Liver (tissue), 8 donors: ENCODE measurements at regions not wholly inside any gene's neighbourhood (a gene's known extent, or its start where the extent isn't known, plus 50 kb on each side); places are given as distances from the start of the nearest gene placed in this dataset.

ENCODE experiments used
- DNase-seq: peaks from one replicate; pipeline ENCODE4 v3.0.0-alpha.2; 2017; ENCODE audit warnings: low spot score
- H3K27ac ChIP-seq, 2 donors: one replicate each; pipeline ENCODE4 v1.7.0; 2013; ENCODE audit warnings: inconsistent platforms in 2 of 2, low read length in 2 of 2, control low read depth in 1 of 2, low read depth in 1 of 2, mild to moderate bottlenecking in 1 of 2
- H3K27me3 ChIP-seq, 4 donors: one replicate each; pipeline versions ENCODE4 v1.6.1 to v1.7.0; 2013; ENCODE audit warnings: low read length in 3 of 4, inconsistent platforms in 1 of 4, mild to moderate bottlenecking in 1 of 4, moderate library complexity in 1 of 4; ENCODE audit not compliant: control insufficient read depth in 4 of 4, insufficient read depth in 4 of 4
- H3K36me3 ChIP-seq, 4 donors: one replicate each; pipeline versions ENCODE4 v1.6.1 to v1.7.0; 2013; ENCODE audit warnings: low read length in 3 of 4, mild to moderate bottlenecking in 3 of 4, low read depth in 1 of 4, moderate library complexity in 1 of 4; ENCODE audit not compliant: control insufficient read depth in 4 of 4, insufficient read depth in 3 of 4
- H3K4me1 ChIP-seq, 4 donors: one replicate each; pipeline versions ENCODE4 v1.6.1 to v1.7.0; 2013; ENCODE audit warnings: low read length in 3 of 4, mild to moderate bottlenecking in 3 of 4, moderate library complexity in 1 of 4; ENCODE audit not compliant: control insufficient read depth in 4 of 4, insufficient read depth in 4 of 4
- H3K4me3 ChIP-seq, 3 donors: one replicate each; pipeline versions ENCODE4 v1.6.1 to v1.7.0; 2013; ENCODE audit warnings: low read length in 3 of 3, control low read depth in 1 of 3, low read depth in 1 of 3, mild to moderate bottlenecking in 1 of 3
- H3K9ac ChIP-seq, 2 donors: one replicate each; pipeline ENCODE4 v1.7.0; 2013; ENCODE audit warnings: low read length in 2 of 2, mild to moderate bottlenecking in 2 of 2, moderate library complexity in 2 of 2, control low read depth in 1 of 2, low read depth in 1 of 2
- H3K9me3 ChIP-seq, 4 donors: one replicate each; pipeline versions ENCODE4 v1.6.1 to v1.7.0; 2013; ENCODE audit warnings: low read length in 3 of 4; ENCODE audit not compliant: control insufficient read depth in 4 of 4
- EGR1 ChIP-seq, 2 donors: IDR thresholded peaks; 2 replicates each; pipeline ENCODE4 v1.6.1; 2016 to 2018; ENCODE audit warnings: antibody characterized with exemption in 2 of 2, low read depth in 2 of 2
- FOXA1 ChIP-seq: IDR thresholded peaks from 2 replicates; pipeline ENCODE4 v1.6.1; 2016; ENCODE audit warnings: antibody characterized with exemption
- FOXA2 ChIP-seq: IDR thresholded peaks from 2 replicates; pipeline ENCODE4 v1.6.1; 2016; ENCODE audit warnings: antibody characterized with exemption
- GABPA ChIP-seq, 2 donors: IDR thresholded peaks in 1 of 2; conservative IDR thresholded peaks in 1 of 2; 2 replicates each; pipeline ENCODE4 v1.6.1; 2016; ENCODE audit warnings: antibody characterized with exemption in 2 of 2, mild to moderate bottlenecking in 1 of 2, moderate library complexity in 1 of 2
- HNF4A ChIP-seq, 2 donors: conservative IDR thresholded peaks; 2 replicates each; pipeline ENCODE4 v1.6.1; 2016; ENCODE audit warnings: antibody characterized with exemption in 2 of 2, mild to moderate bottlenecking in 2 of 2
- HNF4G ChIP-seq: IDR thresholded peaks from 2 replicates; pipeline ENCODE4 v1.6.1; 2016; ENCODE audit warnings: antibody characterized with exemption
- JUND ChIP-seq, 2 donors: IDR thresholded peaks; 2 replicates each; pipeline ENCODE4 v1.6.1; 2016; ENCODE audit warnings: antibody characterized with exemption in 2 of 2
- NR2F2 ChIP-seq: IDR thresholded peaks from 2 replicates; pipeline ENCODE4 v1.6.1; 2016; ENCODE audit warnings: antibody characterized with exemption
- RAD21 ChIP-seq, 2 donors: IDR thresholded peaks; 2 replicates each; pipeline ENCODE4 v1.6.1; 2016; ENCODE audit warnings: antibody characterized with exemption in 2 of 2, mild to moderate bottlenecking in 2 of 2
- RXRA ChIP-seq, 2 donors: IDR thresholded peaks; 2 replicates each; pipeline ENCODE4 v1.6.1; 2017 to 2018; ENCODE audit warnings: antibody characterized with exemption in 2 of 2, mild to moderate bottlenecking in 1 of 2
- SP1 ChIP-seq: IDR thresholded peaks from 2 replicates; pipeline ENCODE4 v1.6.1; 2018; ENCODE audit warnings: antibody characterized with exemption, mild to moderate bottlenecking
- TAF1 ChIP-seq: conservative IDR thresholded peaks from 2 replicates; pipeline ENCODE4 v1.6.1; 2016; ENCODE audit warnings: antibody characterized with exemption, mild to moderate bottlenecking
- WGBS: extraction: QIAGEN DNeasy Blood & Tissue Kit; methylation state at CpG from one replicate; pipeline ENCODE4 v1.1.7; 2013; 5-methylcytosine and 5-hydroxymethylcytosine counted together
- TF ChIP-seq, protein P1 (sequence below): IDR thresholded peaks from 2 replicates; pipeline ENCODE4 v1.6.1; 2016; ENCODE audit warnings: antibody characterized with exemption
- TF ChIP-seq, protein P2 (sequence below): IDR thresholded peaks from 2 replicates; pipeline ENCODE4 v1.6.1; 2016; ENCODE audit warnings: antibody characterized with exemption
- TF ChIP-seq, protein P3 (sequence below): IDR thresholded peaks from 2 replicates; pipeline ENCODE4 v1.6.1; 2016; ENCODE audit warnings: antibody characterized with exemption, mild to moderate bottlenecking
- TF ChIP-seq, protein P4 (sequence below): fragments of 150-350 bp; IDR thresholded peaks from 2 replicates; pipeline ENCODE4 v1.5.1; 2017; ENCODE audit warnings: improper control_type of control experiment, low read depth, low read length; ENCODE audit not compliant: missing input control
- TF ChIP-seq, protein P5 (sequence below): IDR thresholded peaks from 2 replicates; pipeline ENCODE4 v1.6.1; 2016; ENCODE audit warnings: antibody characterized with exemption
- donor health status: healthy.
- donor health status: healthy.
- donor health status: healthy.
- donor health status: healthy.
- donor health status: healthy.

DNA sequence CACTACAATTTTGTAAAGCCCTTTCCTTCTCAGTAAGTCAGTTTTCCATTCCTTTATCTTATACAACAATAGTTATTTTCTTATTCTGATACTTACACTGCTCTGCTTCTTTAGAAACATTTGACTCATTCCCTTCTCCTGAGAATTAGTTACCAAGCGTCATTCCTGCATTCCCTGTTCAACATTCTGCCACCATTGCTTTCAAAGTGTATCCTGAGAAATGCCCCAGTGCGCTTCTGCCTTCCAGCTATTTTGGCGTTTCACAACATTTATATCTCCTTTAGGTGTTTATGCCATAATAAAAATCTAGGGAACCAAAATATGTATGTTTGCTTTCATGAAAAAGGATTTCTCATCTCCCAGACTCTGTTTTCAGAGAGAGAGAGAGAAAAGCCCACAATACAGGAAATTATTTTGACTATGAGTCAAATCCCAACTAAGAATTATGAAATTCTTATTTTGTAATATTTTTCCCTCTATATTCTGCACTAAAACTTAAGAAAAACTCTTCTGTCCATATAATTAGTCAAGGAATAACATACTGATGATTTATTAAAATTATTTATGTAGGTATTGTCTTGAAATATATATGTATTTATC lies 118.2 kb upstream of the RAP2B start:
- Histone ChIP-seq H3K4me3 (no peak overlapping the region), H3K27me3 (peaks cover 0 to 2% (median 0%) of the 10 kb centered on the region in 4 donors), H3K9me3 (no peaks in the 10 kb centered on the region), H3K27ac (no peak overlapping the region), H3K36me3 (no peaks in the 10 kb centered on the region), H3K4me1 (peaks cover 0 to 1% (median 0%) of the 10 kb centered on the region in 4 donors), H3K9ac (no peak overlapping the region)
- WGBS = 74% methylated on average over 3 of the region's 3 CpGs
- DNase-seq = no peak
- TF ChIP-seq, protein P1, sequence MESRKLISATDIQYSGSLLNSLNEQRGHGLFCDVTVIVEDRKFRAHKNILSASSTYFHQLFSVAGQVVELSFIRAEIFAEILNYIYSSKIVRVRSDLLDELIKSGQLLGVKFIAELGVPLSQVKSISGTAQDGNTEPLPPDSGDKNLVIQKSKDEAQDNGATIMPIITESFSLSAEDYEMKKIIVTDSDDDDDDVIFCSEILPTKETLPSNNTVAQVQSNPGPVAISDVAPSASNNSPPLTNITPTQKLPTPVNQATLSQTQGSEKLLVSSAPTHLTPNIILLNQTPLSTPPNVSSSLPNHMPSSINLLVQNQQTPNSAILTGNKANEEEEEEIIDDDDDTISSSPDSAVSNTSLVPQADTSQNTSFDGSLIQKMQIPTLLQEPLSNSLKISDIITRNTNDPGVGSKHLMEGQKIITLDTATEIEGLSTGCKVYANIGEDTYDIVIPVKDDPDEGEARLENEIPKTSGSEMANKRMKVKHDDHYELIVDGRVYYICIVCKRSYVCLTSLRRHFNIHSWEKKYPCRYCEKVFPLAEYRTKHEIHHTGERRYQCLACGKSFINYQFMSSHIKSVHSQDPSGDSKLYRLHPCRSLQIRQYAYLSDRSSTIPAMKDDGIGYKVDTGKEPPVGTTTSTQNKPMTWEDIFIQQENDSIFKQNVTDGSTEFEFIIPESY = no peak
- TF ChIP-seq, protein P2, sequence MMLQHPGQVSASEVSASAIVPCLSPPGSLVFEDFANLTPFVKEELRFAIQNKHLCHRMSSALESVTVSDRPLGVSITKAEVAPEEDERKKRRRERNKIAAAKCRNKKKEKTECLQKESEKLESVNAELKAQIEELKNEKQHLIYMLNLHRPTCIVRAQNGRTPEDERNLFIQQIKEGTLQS = no peak
- no peak for TF ChIP-seq RAD21 (IDR thresholded peaks at IDR 0.05)
- TF ChIP-seq, protein P3, sequence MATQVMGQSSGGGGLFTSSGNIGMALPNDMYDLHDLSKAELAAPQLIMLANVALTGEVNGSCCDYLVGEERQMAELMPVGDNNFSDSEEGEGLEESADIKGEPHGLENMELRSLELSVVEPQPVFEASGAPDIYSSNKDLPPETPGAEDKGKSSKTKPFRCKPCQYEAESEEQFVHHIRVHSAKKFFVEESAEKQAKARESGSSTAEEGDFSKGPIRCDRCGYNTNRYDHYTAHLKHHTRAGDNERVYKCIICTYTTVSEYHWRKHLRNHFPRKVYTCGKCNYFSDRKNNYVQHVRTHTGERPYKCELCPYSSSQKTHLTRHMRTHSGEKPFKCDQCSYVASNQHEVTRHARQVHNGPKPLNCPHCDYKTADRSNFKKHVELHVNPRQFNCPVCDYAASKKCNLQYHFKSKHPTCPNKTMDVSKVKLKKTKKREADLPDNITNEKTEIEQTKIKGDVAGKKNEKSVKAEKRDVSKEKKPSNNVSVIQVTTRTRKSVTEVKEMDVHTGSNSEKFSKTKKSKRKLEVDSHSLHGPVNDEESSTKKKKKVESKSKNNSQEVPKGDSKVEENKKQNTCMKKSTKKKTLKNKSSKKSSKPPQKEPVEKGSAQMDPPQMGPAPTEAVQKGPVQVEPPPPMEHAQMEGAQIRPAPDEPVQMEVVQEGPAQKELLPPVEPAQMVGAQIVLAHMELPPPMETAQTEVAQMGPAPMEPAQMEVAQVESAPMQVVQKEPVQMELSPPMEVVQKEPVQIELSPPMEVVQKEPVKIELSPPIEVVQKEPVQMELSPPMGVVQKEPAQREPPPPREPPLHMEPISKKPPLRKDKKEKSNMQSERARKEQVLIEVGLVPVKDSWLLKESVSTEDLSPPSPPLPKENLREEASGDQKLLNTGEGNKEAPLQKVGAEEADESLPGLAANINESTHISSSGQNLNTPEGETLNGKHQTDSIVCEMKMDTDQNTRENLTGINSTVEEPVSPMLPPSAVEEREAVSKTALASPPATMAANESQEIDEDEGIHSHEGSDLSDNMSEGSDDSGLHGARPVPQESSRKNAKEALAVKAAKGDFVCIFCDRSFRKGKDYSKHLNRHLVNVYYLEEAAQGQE = no peak
- TF ChIP-seq JUND (IDR thresholded peaks at IDR 0.05) = no peak
- no peak for TF ChIP-seq RXRA (IDR thresholded peaks at IDR 0.05)
- no peak for TF ChIP-seq EGR1 (IDR thresholded peaks at IDR 0.05; ENCODE audit: low read depth in 2 of 2)
- no peak for TF ChIP-seq HNF4G
- TF ChIP-seq FOXA1 = no peak
- TF ChIP-seq, protein P4, sequence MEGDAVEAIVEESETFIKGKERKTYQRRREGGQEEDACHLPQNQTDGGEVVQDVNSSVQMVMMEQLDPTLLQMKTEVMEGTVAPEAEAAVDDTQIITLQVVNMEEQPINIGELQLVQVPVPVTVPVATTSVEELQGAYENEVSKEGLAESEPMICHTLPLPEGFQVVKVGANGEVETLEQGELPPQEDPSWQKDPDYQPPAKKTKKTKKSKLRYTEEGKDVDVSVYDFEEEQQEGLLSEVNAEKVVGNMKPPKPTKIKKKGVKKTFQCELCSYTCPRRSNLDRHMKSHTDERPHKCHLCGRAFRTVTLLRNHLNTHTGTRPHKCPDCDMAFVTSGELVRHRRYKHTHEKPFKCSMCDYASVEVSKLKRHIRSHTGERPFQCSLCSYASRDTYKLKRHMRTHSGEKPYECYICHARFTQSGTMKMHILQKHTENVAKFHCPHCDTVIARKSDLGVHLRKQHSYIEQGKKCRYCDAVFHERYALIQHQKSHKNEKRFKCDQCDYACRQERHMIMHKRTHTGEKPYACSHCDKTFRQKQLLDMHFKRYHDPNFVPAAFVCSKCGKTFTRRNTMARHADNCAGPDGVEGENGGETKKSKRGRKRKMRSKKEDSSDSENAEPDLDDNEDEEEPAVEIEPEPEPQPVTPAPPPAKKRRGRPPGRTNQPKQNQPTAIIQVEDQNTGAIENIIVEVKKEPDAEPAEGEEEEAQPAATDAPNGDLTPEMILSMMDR = no peak
- TF ChIP-seq FOXA2 = no peak
- TF ChIP-seq, protein P5, sequence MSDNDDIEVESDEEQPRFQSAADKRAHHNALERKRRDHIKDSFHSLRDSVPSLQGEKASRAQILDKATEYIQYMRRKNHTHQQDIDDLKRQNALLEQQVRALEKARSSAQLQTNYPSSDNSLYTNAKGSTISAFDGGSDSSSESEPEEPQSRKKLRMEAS = no peak

DNA sequence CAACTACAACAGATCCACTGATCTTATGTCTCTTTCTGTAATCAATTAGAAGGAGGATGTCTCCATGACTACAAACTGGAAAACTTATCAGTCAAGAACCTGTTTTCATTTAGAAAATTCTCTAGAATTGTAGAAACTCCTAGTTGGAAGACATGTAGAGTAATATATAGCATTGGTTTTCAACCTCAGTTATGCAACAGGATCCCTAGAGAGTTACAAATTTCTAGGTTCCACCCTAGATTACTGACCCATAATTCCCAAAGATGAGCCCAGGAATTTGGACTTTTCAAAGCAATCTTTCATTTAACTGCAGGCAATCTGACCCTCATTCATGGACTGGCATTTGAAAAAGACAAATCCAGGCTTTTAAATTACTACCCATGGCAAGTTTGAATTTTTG lies 116.9 kb upstream of the RAP2B start:
- no peak overlapping the region for H3K27ac ChIP-seq
- H3K4me1 ChIP-seq = no peaks in the 10 kb centered on the region
- no peak overlapping the region for H3K4me3 ChIP-seq
- no peaks in the 10 kb centered on the region for H3K36me3 ChIP-seq
- H3K9ac ChIP-seq = no peak overlapping the region
- H3K27me3 ChIP-seq = no peaks in the 10 kb centered on the region
- no peak for TF ChIP-seq NR2F2
- TF ChIP-seq FOXA2 = no peak
- TF ChIP-seq, protein P4 = no peak
- no peak for TF ChIP-seq HNF4G
- no peak for TF ChIP-seq RAD21 (IDR thresholded peaks at IDR 0.05)
- TF ChIP-seq RXRA (IDR thresholded peaks at IDR 0.05) = no peak
- no peak for TF ChIP-seq FOXA1
- TF ChIP-seq TAF1 = no peak
- no peak for TF ChIP-seq GABPA (IDR thresholded peaks at IDR 0.05 in 1 of 2, conservative IDR thresholded peaks at IDR 0.05 in 1 of 2)
- TF ChIP-seq HNF4A (conservative IDR thresholded peaks at IDR 0.05) = no peak
- TF ChIP-seq, protein P2 = no peak
- no peak for TF ChIP-seq SP1
- TF ChIP-seq JUND (IDR thresholded peaks at IDR 0.05) = no peak
- TF ChIP-seq, protein P3 = no peak
- H3K9me3 ChIP-seq = no peaks in the 10 kb centered on the region
- no peak for DNase-seq
